GM04503 (cell line): ENCODE measurements at regions not wholly inside any gene's neighbourhood (a gene's known extent, or its start where the extent isn't known, plus 50 kb on each side); places are given as distances from the start of the nearest gene placed in this dataset.

Experiments used
- DNase-seq: peaks from one replicate; pipeline ENCODE4 v3.0.0-alpha.2; 2012; ENCODE audit warnings: low read depth

- DNase-seq = peak; percentile 11
Measured at GRCh38 chr12:105843986-105844760, 294.6 kb downstream of the NUAK1 start.

GRCh38 chr12:105846331-105846730, 292.4 kb downstream of the NUAK1 start:
- DNase-seq = no peak

- DNase-seq = no peak
Measured at GRCh38 chr12:105847068-105847467, 291.7 kb downstream of the NUAK1 start.

- DNase-seq = no peak
Measured at GRCh38 chr12:105848286-105848685, 290.5 kb downstream of the NUAK1 start.

- no peak for DNase-seq
Measured at GRCh38 chr12:105850103-105850968, 288.4 kb downstream of the NUAK1 start.

- no peak for DNase-seq
Measured at GRCh38 chr12:105852496-105852895, 286.3 kb downstream of the NUAK1 start.

GRCh38 chr12:105852951-105853350, 285.8 kb downstream of the NUAK1 start:
- no peak for DNase-seq

- no peak for DNase-seq
Measured at GRCh38 chr12:105854071-105854470, 284.7 kb downstream of the NUAK1 start.

- no peak for DNase-seq
Measured at GRCh38 chr12:105855361-105856047, 283.2 kb downstream of the NUAK1 start.

GRCh38 chr12:105856048-105856405, 282.7 kb downstream of the NUAK1 start:
- DNase-seq = no peak

GRCh38 chr12:105858981-105859710, 279.6 kb downstream of the NUAK1 start:
- no peak for DNase-seq

GRCh38 chr12:105860561-105861207, 278.1 kb downstream of the NUAK1 start:
- no peak for DNase-seq

GRCh38 chr12:105861227-105861626, 277.5 kb downstream of the NUAK1 start:
- no peak for DNase-seq

GRCh38 chr12:105862163-105862821, 276.5 kb downstream of the NUAK1 start:
- DNase-seq = no peak

- no peak for DNase-seq
Measured at GRCh38 chr12:105864316-105864715, 274.4 kb downstream of the NUAK1 start.

- no peak for DNase-seq
Measured at GRCh38 chr12:105864901-105865300, 273.9 kb downstream of the NUAK1 start.

GRCh38 chr12:105865886-105866285, 272.9 kb downstream of the NUAK1 start:
- no peak for DNase-seq

GRCh38 chr12:105874121-105874520, 264.6 kb downstream of the NUAK1 start:
- no peak for DNase-seq

GRCh38 chr12:105876396-105876927, 262.3 kb downstream of the NUAK1 start:
- DNase-seq = no peak

- DNase-seq = no peak
Measured at GRCh38 chr12:105878964-105879363, 259.8 kb downstream of the NUAK1 start.
